ENCODE measurements at regions not wholly inside any gene's neighbourhood (a gene's known extent, or its start where the extent isn't known, plus 50 kb on each side); places are given as distances from the start of the nearest gene placed in this dataset.

- POLR2A ChIA-PET = no interaction called here
- Mint-ChIP-seq H3K27ac (no peak overlapping the region), H3K4me1 (no peaks in the 10 kb centered on the region), H3K36me3 (no peaks in the 10 kb centered on the region), H3K9me3 (no peaks in the 10 kb centered on the region), H3K27me3 (ENCODE audit: low read depth) (peaks cover 3% of the 10 kb centered on the region; the same call in 1 of the 2 replicates), H3K4me3 (no peak overlapping the region)
- CTCF ChIA-PET = no interaction called here
- ATAC-seq (no peak), DNase-seq (ENCODE audit: low spot score) (no peak)
- no peak for TF ChIP-seq NFYB (CRISPR knock-in tag; conservative IDR thresholded peaks at IDR 0.05; ENCODE audit: low read depth)
- no peak for TF ChIP-seq FOXK1 (CRISPR knock-in tag; IDR thresholded peaks at IDR 0.05)
- TF ChIP-seq PRDM15 (CRISPR knock-in tag; IDR thresholded peaks at IDR 0.05) = no peak
- TF ChIP-seq IRF1 (CRISPR knock-in tag; IDR thresholded peaks at IDR 0.05) = no peak
- no peak for TF ChIP-seq AR (CRISPR knock-in tag; IDR thresholded peaks at IDR 0.05)
- TF ChIP-seq ZNF121 (CRISPR knock-in tag; IDR thresholded peaks at IDR 0.05) = no peak
- TF ChIP-seq SP1 (CRISPR knock-in tag; conservative IDR thresholded peaks at IDR 0.05) = no peak
- no peak for TF ChIP-seq E2F4 (CRISPR knock-in tag; IDR thresholded peaks at IDR 0.05; ENCODE audit: borderline replicate concordance, low read depth)
- TF ChIP-seq EMX1 (CRISPR knock-in tag; IDR thresholded peaks at IDR 0.05) = no peak
- TF ChIP-seq ATF6 (CRISPR knock-in tag; IDR thresholded peaks at IDR 0.05) = no peak
Observed at GRCh38 chr7:113207931-113208330, 89.6 kb upstream of the SMIM30 start.

GRCh38 chr7:113207441-113207840 is 89.1 kb upstream of the SMIM30 start:
- DNase-seq (ENCODE audit: low spot score) (no peak), ATAC-seq (no peak)
- no peaks in the 10 kb centered on the region for H3K36me3 Mint-ChIP-seq
- POLR2A ChIA-PET = no interaction called here
- H3K4me1 Mint-ChIP-seq = no peaks in the 10 kb centered on the region
- no peak overlapping the region for H3K4me3 Mint-ChIP-seq
- peaks cover 3% of the 10 kb centered on the region; the same call in 1 of the 2 replicates for H3K27me3 Mint-ChIP-seq (ENCODE audit: low read depth)
- CTCF ChIA-PET = no interaction called here
- H3K27ac Mint-ChIP-seq = no peak overlapping the region
- H3K9me3 Mint-ChIP-seq = no peaks in the 10 kb centered on the region
- TF ChIP-seq IRF1 (CRISPR knock-in tag; IDR thresholded peaks at IDR 0.05) = no peak
- TF ChIP-seq HMGA2 (CRISPR knock-in tag; IDR thresholded peaks at IDR 0.05) = no peak
- no peak for TF ChIP-seq NFYB (CRISPR knock-in tag; conservative IDR thresholded peaks at IDR 0.05; ENCODE audit: low read depth)
- TF ChIP-seq NR2C2 (CRISPR knock-in tag; IDR thresholded peaks at IDR 0.05) = no peak
- TF ChIP-seq CBFB (CRISPR knock-in tag; IDR thresholded peaks at IDR 0.05; ENCODE audit: low read depth) = no peak
- no peak for TF ChIP-seq ZNF232 (CRISPR knock-in tag; IDR thresholded peaks at IDR 0.05)
- no peak for TF ChIP-seq SP1 (CRISPR knock-in tag; conservative IDR thresholded peaks at IDR 0.05)
- no peak for TF ChIP-seq HMGXB4 (CRISPR knock-in tag; IDR thresholded peaks at IDR 0.05)
- no peak for TF ChIP-seq ZNF121 (CRISPR knock-in tag; IDR thresholded peaks at IDR 0.05)
- TF ChIP-seq JUN (CRISPR knock-in tag; IDR thresholded peaks at IDR 0.05) = no peak
- TF ChIP-seq USF2 (CRISPR knock-in tag; IDR thresholded peaks at IDR 0.05) = no peak
- no peak for TF ChIP-seq NFATC4 (CRISPR knock-in tag; IDR thresholded peaks at IDR 0.05)
- no peak for TF ChIP-seq CREB1 (CRISPR knock-in tag; IDR thresholded peaks at IDR 0.05)
- no peak for TF ChIP-seq ZNF263 (CRISPR knock-in tag; IDR thresholded peaks at IDR 0.05; ENCODE audit: low read depth)

Data from WTC11 (cell line).